Neural cell (in vitro differentiated cells): ENCODE measurements at regions not wholly inside any gene's neighbourhood (a gene's known extent, or its start where the extent isn't known, plus 50 kb on each side); places are given as distances from the start of the nearest gene placed in this dataset.

Experiments
- H2AFZ ChIP-seq: fragments of 200-600, 300-800 bp; sonication (generic), shearing (Covaris generic); 2 replicates; pipeline ENCODE4 v1.6.0; 2014; ENCODE audit warnings: low read depth, mild to moderate bottlenecking, antibody characterized with exemption, low read length, moderate library complexity
- H3F3A ChIP-seq: fragments of 200-600 bp; shearing (Covaris generic); 2 replicates; pipeline ENCODE4 v1.6.1; 2016; ENCODE audit warnings: mild to moderate bottlenecking, moderate library complexity, mixed read lengths, antibody characterized with exemption, low read length; ENCODE audit not compliant: insufficient read depth, poor library complexity, severe bottlenecking
- H3K27ac ChIP-seq: fragments of 200-600, 300-800 bp; sonication (generic), shearing (Covaris generic); 2 replicates; pipeline ENCODE4 v1.5.1; 2014; ENCODE audit warnings: mild to moderate bottlenecking, low read length, moderate library complexity
- H3K27me3 ChIP-seq: fragments of 300-800, 200-600 bp; sonication (generic), shearing (Covaris generic); 2 replicates; pipeline ENCODE4 v1.6.0; 2014; ENCODE audit warnings: mild to moderate bottlenecking, low read depth, low read length, moderate library complexity; ENCODE audit not compliant: insufficient read depth
- H3K36me3 ChIP-seq: fragments of 300-800, 200-600 bp; sonication (generic), shearing (Covaris generic); 2 replicates; pipeline ENCODE4 v1.5.1; 2014; ENCODE audit warnings: mild to moderate bottlenecking, antibody characterized with exemption, low read length, moderate library complexity; ENCODE audit not compliant: insufficient read depth
- H3K4me2 ChIP-seq: fragments of 300-800, 200-600 bp; sonication (generic), shearing (Covaris generic); 2 replicates; pipeline ENCODE4 v1.6.0; 2014; ENCODE audit warnings: mild to moderate bottlenecking, low read length
- H3K4me3 ChIP-seq: fragments of 300-800, 200-600 bp; sonication (generic), shearing (Covaris generic); 2 replicates; pipeline ENCODE4 v1.5.1; 2014; ENCODE audit warnings: mild to moderate bottlenecking, low read length, moderate library complexity
- H3K79me2 ChIP-seq: fragments of 200-600 bp; shearing (Covaris generic); replicated peaks from 2 replicates; pipeline ENCODE4 v1.6.0; 2014; ENCODE audit warnings: mild to moderate bottlenecking, low read length, moderate library complexity; ENCODE audit not compliant: insufficient read depth
- H3K9ac ChIP-seq: fragments of 300-800, 200-600 bp; sonication (generic), shearing (Covaris generic); 2 replicates; pipeline ENCODE4 v1.6.1; 2016; ENCODE audit warnings: mild to moderate bottlenecking, low read length, mixed read lengths
- H3K9me2 ChIP-seq: fragments of 200-600 bp; shearing (Covaris generic); 2 replicates; pipeline ENCODE4 v1.6.1; 2016; ENCODE audit warnings: mild to moderate bottlenecking, low read length, mixed read lengths; ENCODE audit not compliant: insufficient read depth
- H3K9me3 ChIP-seq: fragments of 200-600, 300-800 bp; sonication (generic), shearing (Covaris generic); 2 replicates; pipeline ENCODE4 v1.6.1; 2016; ENCODE audit warnings: mild to moderate bottlenecking, mixed run types, low read length, moderate library complexity, mixed read lengths
- H4K20me1 ChIP-seq: fragments of 200-600 bp; shearing (Covaris generic); 2 replicates; pipeline ENCODE4 v1.6.1; 2016; ENCODE audit warnings: mild to moderate bottlenecking, mixed run types; ENCODE audit not compliant: insufficient read depth
- EP300 ChIP-seq: fragments of 450-650 bp; conservative IDR thresholded peaks from 2 replicates; pipeline ENCODE4 v1.6.1; 2014; ENCODE audit warnings: antibody characterized with exemption, mild to moderate bottlenecking, moderate library complexity; ENCODE audit not compliant: poor library complexity, severe bottlenecking
- EZH2 ChIP-seq: fragments of 200-600, 300-800 bp; shearing (Covaris generic), sonication (generic); IDR thresholded peaks from 2 replicates; pipeline ENCODE4 v1.6.1; 2014; ENCODE audit warnings: antibody characterized with exemption, low read length, borderline replicate concordance, mild to moderate bottlenecking; ENCODE audit not compliant: insufficient read depth, poor library complexity, severe bottlenecking
- MXI1 ChIP-seq: fragments of 450-650 bp; conservative IDR thresholded peaks from 2 replicates; pipeline ENCODE4 v1.6.1; 2014; ENCODE audit warnings: antibody characterized with exemption, mild to moderate bottlenecking; ENCODE audit not compliant: poor library complexity, severe bottlenecking
- POLR2AphosphoS5 ChIP-seq: IDR thresholded peaks from 2 replicates; pipeline ENCODE4 v1.6.1; 2012
- RAD21 ChIP-seq: fragments of 450-650 bp; conservative IDR thresholded peaks from 2 replicates; pipeline ENCODE4 v1.6.1; 2014; ENCODE audit warnings: antibody characterized with exemption, mild to moderate bottlenecking, moderate library complexity
- SMC3 ChIP-seq: fragments of 450-650 bp; conservative IDR thresholded peaks from 2 replicates; pipeline ENCODE4 v1.6.1; 2014; ENCODE audit warnings: antibody characterized with exemption, mild to moderate bottlenecking, moderate library complexity; ENCODE audit not compliant: poor library complexity
- TAF1 ChIP-seq: IDR thresholded peaks from 2 replicates; pipeline ENCODE4 v1.6.1; 2012; ENCODE audit warnings: low read depth
- TF ChIP-seq, protein P1 (sequence below): fragments of 450-650 bp; IDR thresholded peaks from 2 replicates; pipeline ENCODE4 v1.5.1; 2014; ENCODE audit warnings: antibody characterized with exemption, mild to moderate bottlenecking, moderate library complexity; ENCODE audit not compliant: poor library complexity, severe bottlenecking
- TF ChIP-seq, protein P2 (sequence below): IDR thresholded peaks from 2 replicates; pipeline ENCODE4 v1.6.1; 2012; ENCODE audit warnings: borderline replicate concordance

DNA sequence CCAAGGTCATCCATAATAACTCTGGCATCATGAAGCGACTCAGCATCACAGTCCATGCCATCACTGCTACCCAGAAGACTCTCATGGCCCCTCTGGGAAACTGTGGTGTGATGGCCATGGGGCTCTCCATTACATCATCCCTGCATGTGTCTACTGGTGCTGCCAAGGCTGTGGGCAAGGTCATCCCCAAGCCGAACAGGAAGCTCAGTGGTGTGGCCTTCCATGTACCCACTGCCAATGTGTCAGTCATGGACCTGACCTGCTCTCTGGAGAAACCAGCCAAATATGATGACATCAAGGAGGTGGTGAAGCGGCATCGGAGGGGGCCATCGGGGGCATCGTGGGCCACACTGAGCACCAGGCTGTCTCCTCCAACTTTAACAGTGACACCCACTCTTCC, 65.1 kb upstream of the ARHGAP29 start:
- no peaks in the 10 kb centered on the region for H3K9me2 ChIP-seq
- H3K4me2 ChIP-seq = no peak overlapping the region
- no peak overlapping the region for H3K27ac ChIP-seq
- no peak overlapping the region for H3K9ac ChIP-seq
- no peak overlapping the region for H3K4me3 ChIP-seq
- H2AFZ ChIP-seq = no peak overlapping the region
- no peaks in the 10 kb centered on the region for H3K79me2 ChIP-seq
- H3F3A ChIP-seq = no peaks in the 10 kb centered on the region
- TF ChIP-seq, protein P1, sequence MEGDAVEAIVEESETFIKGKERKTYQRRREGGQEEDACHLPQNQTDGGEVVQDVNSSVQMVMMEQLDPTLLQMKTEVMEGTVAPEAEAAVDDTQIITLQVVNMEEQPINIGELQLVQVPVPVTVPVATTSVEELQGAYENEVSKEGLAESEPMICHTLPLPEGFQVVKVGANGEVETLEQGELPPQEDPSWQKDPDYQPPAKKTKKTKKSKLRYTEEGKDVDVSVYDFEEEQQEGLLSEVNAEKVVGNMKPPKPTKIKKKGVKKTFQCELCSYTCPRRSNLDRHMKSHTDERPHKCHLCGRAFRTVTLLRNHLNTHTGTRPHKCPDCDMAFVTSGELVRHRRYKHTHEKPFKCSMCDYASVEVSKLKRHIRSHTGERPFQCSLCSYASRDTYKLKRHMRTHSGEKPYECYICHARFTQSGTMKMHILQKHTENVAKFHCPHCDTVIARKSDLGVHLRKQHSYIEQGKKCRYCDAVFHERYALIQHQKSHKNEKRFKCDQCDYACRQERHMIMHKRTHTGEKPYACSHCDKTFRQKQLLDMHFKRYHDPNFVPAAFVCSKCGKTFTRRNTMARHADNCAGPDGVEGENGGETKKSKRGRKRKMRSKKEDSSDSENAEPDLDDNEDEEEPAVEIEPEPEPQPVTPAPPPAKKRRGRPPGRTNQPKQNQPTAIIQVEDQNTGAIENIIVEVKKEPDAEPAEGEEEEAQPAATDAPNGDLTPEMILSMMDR = no peak
- TF ChIP-seq, protein P2, sequence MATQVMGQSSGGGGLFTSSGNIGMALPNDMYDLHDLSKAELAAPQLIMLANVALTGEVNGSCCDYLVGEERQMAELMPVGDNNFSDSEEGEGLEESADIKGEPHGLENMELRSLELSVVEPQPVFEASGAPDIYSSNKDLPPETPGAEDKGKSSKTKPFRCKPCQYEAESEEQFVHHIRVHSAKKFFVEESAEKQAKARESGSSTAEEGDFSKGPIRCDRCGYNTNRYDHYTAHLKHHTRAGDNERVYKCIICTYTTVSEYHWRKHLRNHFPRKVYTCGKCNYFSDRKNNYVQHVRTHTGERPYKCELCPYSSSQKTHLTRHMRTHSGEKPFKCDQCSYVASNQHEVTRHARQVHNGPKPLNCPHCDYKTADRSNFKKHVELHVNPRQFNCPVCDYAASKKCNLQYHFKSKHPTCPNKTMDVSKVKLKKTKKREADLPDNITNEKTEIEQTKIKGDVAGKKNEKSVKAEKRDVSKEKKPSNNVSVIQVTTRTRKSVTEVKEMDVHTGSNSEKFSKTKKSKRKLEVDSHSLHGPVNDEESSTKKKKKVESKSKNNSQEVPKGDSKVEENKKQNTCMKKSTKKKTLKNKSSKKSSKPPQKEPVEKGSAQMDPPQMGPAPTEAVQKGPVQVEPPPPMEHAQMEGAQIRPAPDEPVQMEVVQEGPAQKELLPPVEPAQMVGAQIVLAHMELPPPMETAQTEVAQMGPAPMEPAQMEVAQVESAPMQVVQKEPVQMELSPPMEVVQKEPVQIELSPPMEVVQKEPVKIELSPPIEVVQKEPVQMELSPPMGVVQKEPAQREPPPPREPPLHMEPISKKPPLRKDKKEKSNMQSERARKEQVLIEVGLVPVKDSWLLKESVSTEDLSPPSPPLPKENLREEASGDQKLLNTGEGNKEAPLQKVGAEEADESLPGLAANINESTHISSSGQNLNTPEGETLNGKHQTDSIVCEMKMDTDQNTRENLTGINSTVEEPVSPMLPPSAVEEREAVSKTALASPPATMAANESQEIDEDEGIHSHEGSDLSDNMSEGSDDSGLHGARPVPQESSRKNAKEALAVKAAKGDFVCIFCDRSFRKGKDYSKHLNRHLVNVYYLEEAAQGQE = no peak
- TF ChIP-seq SMC3 = no peak
- no peak for TF ChIP-seq MXI1
- TF ChIP-seq TAF1 = no peak
- no peak for TF ChIP-seq RAD21
- no peak for TF ChIP-seq EP300
- TF ChIP-seq POLR2AphosphoS5 = no peak
- no peak for TF ChIP-seq EZH2
- no peaks in the 10 kb centered on the region for H3K9me3 ChIP-seq
- H4K20me1 ChIP-seq = no peaks in the 10 kb centered on the region
- H3K36me3 ChIP-seq = no peaks in the 10 kb centered on the region
- H3K27me3 ChIP-seq = no peaks in the 10 kb centered on the region

DNA sequence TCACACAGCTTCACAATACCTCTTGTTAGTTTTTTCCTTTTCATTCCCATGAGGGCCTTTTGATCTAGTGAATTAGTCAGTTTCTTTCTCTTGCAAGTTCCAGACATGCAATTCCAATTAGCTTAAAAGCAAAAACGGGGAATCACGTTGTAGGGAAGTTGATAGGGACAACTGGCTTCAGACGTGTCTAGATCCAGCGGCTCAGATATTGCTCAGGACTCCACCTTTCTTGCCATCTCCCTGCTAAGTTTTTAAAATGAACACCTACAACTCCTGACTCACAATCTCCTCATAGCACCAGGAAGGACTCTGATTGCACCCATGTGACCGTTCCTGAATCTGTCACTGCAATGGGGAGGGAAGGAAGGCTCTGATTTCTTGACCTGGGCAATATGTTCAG, 63.8 kb upstream of the ARHGAP29 start:
- Histone ChIP-seq H3K9ac (no peak overlapping the region), H3F3A (no peaks in the 10 kb centered on the region), H3K9me3 (no peaks in the 10 kb centered on the region), H3K27ac (no peak overlapping the region), H3K27me3 (no peaks in the 10 kb centered on the region), H3K9me2 (no peaks in the 10 kb centered on the region), H3K36me3 (no peaks in the 10 kb centered on the region), H4K20me1 (no peaks in the 10 kb centered on the region), H3K4me3 (no peak overlapping the region), H3K79me2 (no peaks in the 10 kb centered on the region), H2AFZ (no peak overlapping the region), H3K4me2 (no peak overlapping the region)
- TF ChIP-seq EP300 (no peak), EZH2 (no peak), SMC3 (no peak), MXI1 (no peak), POLR2AphosphoS5 (no peak), TAF1 (no peak), RAD21 (no peak)
- TF ChIP-seq, protein P1 = no peak
- TF ChIP-seq, protein P2 = no peak
